Thymus (tissue), 11 donors: ENCODE measurements at regions not wholly inside any gene's neighbourhood (a gene's known extent, or its start where the extent isn't known, plus 50 kb on each side); places are given as distances from the start of the nearest gene placed in this dataset.
"Not testable (repeated sequence)": the region's sequence is repeated elsewhere in the genome, so short reads cannot be mapped to it uniquely, and the experiment has no call there.

Experiments
- DNase-seq, 9 donors: peaks; one replicate each; pipeline ENCODE4 v3.0.0-alpha.2; 2013; ENCODE audit warnings: low spot score in 9 of 9, low read depth in 6 of 9, missing footprints in 1 of 9
- H3K27ac ChIP-seq, 2 donors: one replicate each; pipeline ENCODE4 v1.5.1; 2013; ENCODE audit warnings: control low read depth in 1 of 2, low read depth in 1 of 2, low read length in 1 of 2, mild to moderate bottlenecking in 1 of 2, moderate library complexity in 1 of 2
- H3K27me3 ChIP-seq, 2 donors: one replicate each; pipeline ENCODE4 v1.5.1; 2013; ENCODE audit warnings: low read length in 1 of 2; ENCODE audit not compliant: control insufficient read depth in 2 of 2, insufficient read depth in 1 of 2
- H3K36me3 ChIP-seq, 2 donors: one replicate each; pipeline ENCODE4 v1.5.1; 2013; ENCODE audit warnings: low read length in 1 of 2, mild to moderate bottlenecking in 1 of 2, moderate library complexity in 1 of 2; ENCODE audit not compliant: control insufficient read depth in 2 of 2, insufficient read depth in 2 of 2
- H3K4me1 ChIP-seq, 2 donors: one replicate each; pipeline ENCODE4 v1.5.1; 2013; ENCODE audit warnings: low read length in 2 of 2; ENCODE audit not compliant: control insufficient read depth in 2 of 2, insufficient read depth in 2 of 2
- H3K4me3 ChIP-seq, 2 donors: one replicate each; pipeline ENCODE4 v1.5.1; 2013; ENCODE audit warnings: low read length in 2 of 2, control low read depth in 1 of 2, mild to moderate bottlenecking in 1 of 2
- H3K9me3 ChIP-seq, 2 donors: one replicate each; pipeline ENCODE4 v1.5.1; 2013; ENCODE audit warnings: low read length in 1 of 2, mild to moderate bottlenecking in 1 of 2; ENCODE audit not compliant: control insufficient read depth in 2 of 2, insufficient read depth in 1 of 2
- WGBS: extraction: QIAGEN DNeasy Blood & Tissue Kit; methylation state at CpG from one replicate; pipeline ENCODE4 v1.1.7; 2013; 5-methylcytosine and 5-hydroxymethylcytosine counted together
- donor health status: healthy.

- peaks cover 0 to 20% of the 10 kb centered on the region in 2 donors for H3K4me1 ChIP-seq
- H3K27ac ChIP-seq: no peak overlapping the region
- H3K27me3 ChIP-seq: peaks cover 0 to 4% of the 10 kb centered on the region in 2 donors
- WGBS: 82% methylated on average over 12 of the region's 12 CpGs
- H3K4me3 ChIP-seq: no peak overlapping the region
- no peaks in the 10 kb centered on the region for H3K36me3 ChIP-seq
- no peak for DNase-seq
- H3K9me3 ChIP-seq: no peaks in the 10 kb centered on the region
Observed at GRCh38 chr12:131226345-131227265, 272.9 kb downstream of the ADGRD1 start.

GRCh38 chr12:131227641-131228040 is 273.9 kb downstream of the ADGRD1 start:
- H3K27ac ChIP-seq, DNase-seq, H3K36me3 ChIP-seq, H3K4me3 ChIP-seq, H3K27me3 ChIP-seq, H3K9me3 ChIP-seq: not testable (repeated sequence)
- peaks cover 0 to 13% of the 10 kb centered on the region in 2 donors for H3K4me1 ChIP-seq
- WGBS: 98% methylated on average over 20 of the region's 22 CpGs

- not testable (repeated sequence) for H3K27ac ChIP-seq, H3K9me3 ChIP-seq
- WGBS: 33% methylated on average over 4 of the region's 7 CpGs
Observed at GRCh38 chr12:131229079-131229425, 275.3 kb downstream of the ADGRD1 start.

GRCh38 chr12:131229426-131230339 is 276.0 kb downstream of the ADGRD1 start:
- DNase-seq: no peak
- no peak overlapping the region for H3K4me3 ChIP-seq
- 25% methylated on average over 17 of the region's 17 CpGs for WGBS
- H3K27me3 ChIP-seq: peaks cover 0 to 4% of the 10 kb centered on the region in 2 donors
- H3K9me3 ChIP-seq: peaks cover 0 to 6% of the 10 kb centered on the region in 2 donors
- H3K4me1 ChIP-seq: peaks cover 0 to 13% of the 10 kb centered on the region in 2 donors
- H3K27ac ChIP-seq: no peak overlapping the region
- H3K36me3 ChIP-seq: no peaks in the 10 kb centered on the region

More at GRCh38 chr12:131229079-131229425, 275.3 kb downstream of the ADGRD1 start:
- not testable (repeated sequence) for H3K27me3 ChIP-seq, H3K36me3 ChIP-seq, H3K4me3 ChIP-seq, DNase-seq
- H3K4me1 ChIP-seq: peaks cover 0 to 13% of the 10 kb centered on the region in 2 donors

- no peaks in the 10 kb centered on the region for H3K36me3 ChIP-seq
- DNase-seq: no peak
- H3K4me3 ChIP-seq: no peak overlapping the region
- peaks cover 0 to 13% of the 10 kb centered on the region in 2 donors for H3K4me1 ChIP-seq
- no peak overlapping the region for H3K27ac ChIP-seq
- peaks cover 0 to 6% of the 10 kb centered on the region in 2 donors for H3K9me3 ChIP-seq
- 59% methylated on average over 17 of the region's 17 CpGs for WGBS
- H3K27me3 ChIP-seq: peaks cover 0 to 4% of the 10 kb centered on the region in 2 donors
Observed at GRCh38 chr12:131230340-131231031, 276.8 kb downstream of the ADGRD1 start.

- H3K27ac ChIP-seq: no peak overlapping the region
- no peaks in the 10 kb centered on the region for H3K36me3 ChIP-seq
- peaks cover 0 to 6% of the 10 kb centered on the region in 2 donors for H3K9me3 ChIP-seq
- no peak for DNase-seq
- H3K4me1 ChIP-seq: peaks cover 0 to 13% of the 10 kb centered on the region in 2 donors
- H3K27me3 ChIP-seq: peaks cover 0 to 4% of the 10 kb centered on the region in 2 donors
- no peak overlapping the region for H3K4me3 ChIP-seq
- WGBS: 82% methylated on average over 23 of the region's 23 CpGs
Observed at GRCh38 chr12:131231032-131231980, 277.6 kb downstream of the ADGRD1 start.

- Histone ChIP-seq H3K4me3 (no peak overlapping the region), H3K27me3 (peaks cover 0 to 4% of the 10 kb centered on the region in 2 donors), H3K4me1 (peaks cover 0 to 13% of the 10 kb centered on the region in 2 donors), H3K27ac (no peak overlapping the region), H3K36me3 (no peaks in the 10 kb centered on the region), H3K9me3 (peaks cover 0 to 6% of the 10 kb centered on the region in 2 donors)
- no peak for DNase-seq
- WGBS: 77% methylated on average over 5 of the region's 5 CpGs
Observed at GRCh38 chr12:131232036-131232435, 278.3 kb downstream of the ADGRD1 start.

- not testable (repeated sequence) for H3K27ac ChIP-seq, H3K4me3 ChIP-seq, H3K9me3 ChIP-seq, H3K36me3 ChIP-seq, DNase-seq, H3K27me3 ChIP-seq
- H3K4me1 ChIP-seq: peaks cover 0 to 13% of the 10 kb centered on the region in 2 donors
- 89% methylated on average over 14 of the region's 14 CpGs for WGBS
Observed at GRCh38 chr12:131232872-131233271, 279.2 kb downstream of the ADGRD1 start.
